Skeletal muscle cell (primary cell): ENCODE measurements at regions not wholly inside any gene's neighbourhood (a gene's known extent, or its start where the extent isn't known, plus 50 kb on each side); places are given as distances from the start of the nearest gene placed in this dataset.

Experiments
- DNase-seq: peaks from one replicate; pipeline ENCODE4 v3.0.0-alpha.2; 2010; ENCODE audit warnings: low read depth
- H3K4me3 ChIP-seq: 2 replicates; pipeline ENCODE4 v1.5.1; 2011; ENCODE audit warnings: low read depth, mild to moderate bottlenecking, control low read depth, low read length, moderate library complexity

DNA sequence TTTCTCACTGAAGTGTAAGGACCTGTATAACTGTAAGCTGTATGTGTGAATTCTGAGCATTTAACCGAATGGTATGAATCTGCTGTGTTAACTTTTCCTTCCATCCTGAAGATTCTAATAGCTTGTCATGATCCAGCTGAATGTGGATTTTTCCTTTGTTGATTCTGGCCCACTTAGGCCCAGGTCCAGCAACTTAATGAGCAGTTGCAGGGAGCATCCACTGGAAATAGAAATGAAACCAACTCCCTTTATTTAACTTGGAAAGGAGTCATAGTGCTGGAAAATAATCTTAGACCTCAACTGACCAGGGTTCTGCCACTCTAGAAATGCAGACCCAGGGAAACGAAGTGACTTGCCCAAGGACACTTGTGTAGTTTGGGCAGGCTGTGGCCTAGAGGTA, 142.3 kb upstream of the MTNR1B start:
- DNase-seq, result no peak
- no peak overlapping the region for H3K4me3 ChIP-seq

GRCh38 chr11:92828556-92828955, 140.9 kb upstream of the MTNR1B start:
- H3K4me3 ChIP-seq, result no peak overlapping the region
- DNase-seq, result no peak

GRCh38 chr11:92829121-92829520, 140.3 kb upstream of the MTNR1B start:
- no peak overlapping the region for H3K4me3 ChIP-seq
- DNase-seq, result no peak

- DNase-seq, result no peak
- no peak overlapping the region for H3K4me3 ChIP-seq
These were observed 139.8 kb upstream of the MTNR1B start for GRCh38 chr11:92829671-92830070.

- DNase-seq, result no peak
These were observed 138.9 kb upstream of the MTNR1B start for GRCh38 chr11:92830377-92831155.

DNA sequence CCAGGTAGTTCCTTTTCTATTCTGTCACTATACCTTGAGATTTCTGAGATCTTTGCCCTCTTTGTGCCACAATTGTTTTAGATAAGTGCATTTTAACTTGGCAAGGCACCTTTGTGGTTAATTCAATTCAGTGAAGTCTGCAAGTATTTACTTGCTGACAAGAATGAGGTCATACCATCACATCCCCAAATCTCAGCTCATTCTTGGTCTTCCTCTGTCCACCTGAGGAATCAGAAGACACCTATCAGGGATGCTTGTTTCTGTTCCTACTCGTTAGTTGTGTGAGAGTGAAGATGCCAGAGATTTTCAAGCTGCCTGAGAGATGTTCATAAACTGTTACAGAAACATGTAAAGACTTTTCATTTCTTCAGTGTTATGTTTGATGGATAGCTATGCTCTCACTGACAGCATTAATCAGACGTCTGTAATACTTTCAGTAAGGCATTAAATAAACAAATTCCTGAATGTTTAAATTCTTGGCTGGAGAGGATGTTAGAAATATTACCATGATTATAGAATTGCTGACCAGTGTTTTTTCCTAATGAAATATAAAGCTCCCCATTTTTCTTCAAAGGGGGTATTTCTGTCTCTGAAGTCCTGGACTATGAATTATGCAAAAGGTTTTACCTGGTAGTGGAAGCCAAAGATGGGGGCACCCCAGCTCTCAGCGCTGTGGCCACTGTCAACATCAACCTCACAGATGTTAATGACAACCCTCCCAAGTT, 135.0 kb upstream of the MTNR1B start:
- H3K4me3 ChIP-seq, result no peak overlapping the region
- no peak for DNase-seq

More at GRCh38 chr11:92830377-92831155, 138.9 kb upstream of the MTNR1B start:
- H3K4me3 ChIP-seq, result no peak overlapping the region

DNA sequence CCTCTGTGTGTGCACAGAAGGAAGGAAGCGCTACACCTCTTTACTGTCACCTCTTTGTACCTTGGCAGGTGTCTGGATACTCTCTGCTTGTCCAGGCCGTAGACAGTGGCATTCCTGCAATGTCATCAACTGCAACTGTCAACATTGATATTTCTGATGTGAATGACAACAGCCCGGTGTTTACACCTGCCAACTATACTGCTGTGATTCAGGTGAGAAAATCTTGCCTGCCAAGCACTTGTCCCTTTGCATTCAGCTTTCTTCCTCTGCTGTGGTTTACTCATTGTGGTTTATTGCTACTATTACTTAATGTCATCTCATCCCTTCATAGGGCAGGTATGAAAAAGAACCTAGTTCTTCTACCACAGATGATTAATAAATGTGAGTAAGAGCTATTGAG, 131.9 kb upstream of the MTNR1B start:
- no peak for DNase-seq
- H3K4me3 ChIP-seq, result no peak overlapping the region

DNA sequence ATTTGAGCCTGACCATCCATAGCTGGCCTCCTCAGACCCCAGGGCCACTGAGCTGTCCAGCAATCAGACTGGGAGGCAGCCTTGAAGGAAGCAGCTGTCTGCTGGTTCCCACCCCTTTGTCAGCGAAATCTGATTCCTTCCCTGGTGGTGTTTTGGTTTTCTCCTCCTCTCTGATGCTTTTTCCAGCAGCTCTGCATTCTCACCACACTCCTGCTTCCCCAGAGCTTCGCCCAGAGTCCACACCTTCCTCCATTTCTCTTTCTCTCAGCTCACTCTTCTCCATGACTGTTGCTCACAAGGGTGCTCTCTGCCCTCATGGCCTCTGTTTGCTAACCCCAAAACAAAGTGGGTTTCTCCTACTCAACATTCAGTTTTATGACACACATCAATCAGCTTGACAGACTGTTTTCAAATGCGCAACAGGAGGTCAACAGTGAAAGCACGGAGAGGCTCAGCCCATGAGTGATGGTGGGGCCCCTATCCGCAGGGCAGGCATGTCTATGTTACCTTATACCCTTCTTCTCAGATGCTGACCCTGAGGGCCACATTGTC, 130.6 kb upstream of the MTNR1B start:
- no peak overlapping the region for H3K4me3 ChIP-seq
- DNase-seq, result no peak

GRCh38 chr11:92839450-92839849, 130.0 kb upstream of the MTNR1B start:
- no peak for DNase-seq
- no peak overlapping the region for H3K4me3 ChIP-seq

DNA sequence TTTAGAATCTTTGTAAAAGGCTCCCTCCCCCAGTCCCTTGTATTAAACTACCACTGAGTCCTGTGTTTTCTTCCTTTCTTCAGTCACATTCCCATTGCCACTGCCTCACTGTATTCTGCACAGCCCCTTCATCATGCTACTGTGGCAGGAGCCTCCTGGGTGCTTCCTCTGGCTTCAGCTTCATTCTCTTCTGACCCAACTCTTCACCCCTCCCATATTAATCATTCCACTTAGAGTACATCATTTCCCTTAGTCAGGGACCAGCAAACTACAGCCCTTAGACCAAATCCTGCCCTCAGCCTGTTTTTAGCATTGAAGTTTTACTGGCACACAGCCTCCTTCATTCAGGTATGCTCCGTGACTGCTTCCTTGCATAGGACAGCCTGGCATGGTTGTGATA, 127.7 kb upstream of the MTNR1B start:
- DNase-seq, result no peak
- H3K4me3 ChIP-seq, result no peak overlapping the region

GRCh38 chr11:92843455-92843854, 126.0 kb upstream of the MTNR1B start:
- DNase-seq, result no peak
- H3K4me3 ChIP-seq, result no peak overlapping the region

DNA sequence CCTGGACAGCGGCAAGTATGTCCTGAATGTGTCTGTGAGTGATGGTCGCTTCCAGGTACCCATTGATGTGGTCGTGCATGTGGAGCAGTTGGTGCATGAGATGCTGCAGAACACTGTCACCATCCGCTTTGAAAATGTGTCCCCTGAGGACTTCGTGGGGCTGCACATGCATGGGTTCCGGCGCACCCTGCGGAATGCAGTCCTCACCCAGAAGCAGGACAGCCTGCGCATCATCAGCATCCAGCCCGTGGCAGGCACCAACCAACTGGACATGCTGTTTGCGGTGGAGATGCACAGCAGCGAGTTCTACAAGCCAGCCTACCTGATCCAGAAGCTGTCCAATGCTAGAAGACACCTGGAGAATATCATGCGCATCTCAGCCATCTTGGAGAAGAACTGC, 125.3 kb upstream of the MTNR1B start:
- no peak overlapping the region for H3K4me3 ChIP-seq
- no peak for DNase-seq

DNA sequence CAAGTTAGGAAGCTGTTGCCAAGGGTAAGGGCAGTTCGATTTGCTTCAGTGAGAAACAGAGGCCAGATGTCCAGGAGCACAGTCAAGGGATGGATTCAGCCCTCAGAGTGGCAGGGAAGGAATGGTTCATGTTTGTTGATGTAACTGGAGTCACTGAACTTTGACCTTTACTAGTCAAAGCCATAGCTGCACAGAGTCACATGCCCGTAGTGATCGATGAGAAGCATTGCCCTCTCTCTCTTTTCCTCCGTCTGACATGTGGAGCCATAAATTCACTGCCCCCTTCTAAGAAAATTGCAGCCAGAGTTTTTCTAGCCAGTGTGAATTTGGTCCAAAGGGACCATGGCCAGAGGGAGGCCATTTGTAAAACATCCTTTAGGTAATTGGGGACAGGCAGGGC, 124.1 kb upstream of the MTNR1B start:
- DNase-seq, result no peak
- no peak overlapping the region for H3K4me3 ChIP-seq

DNA sequence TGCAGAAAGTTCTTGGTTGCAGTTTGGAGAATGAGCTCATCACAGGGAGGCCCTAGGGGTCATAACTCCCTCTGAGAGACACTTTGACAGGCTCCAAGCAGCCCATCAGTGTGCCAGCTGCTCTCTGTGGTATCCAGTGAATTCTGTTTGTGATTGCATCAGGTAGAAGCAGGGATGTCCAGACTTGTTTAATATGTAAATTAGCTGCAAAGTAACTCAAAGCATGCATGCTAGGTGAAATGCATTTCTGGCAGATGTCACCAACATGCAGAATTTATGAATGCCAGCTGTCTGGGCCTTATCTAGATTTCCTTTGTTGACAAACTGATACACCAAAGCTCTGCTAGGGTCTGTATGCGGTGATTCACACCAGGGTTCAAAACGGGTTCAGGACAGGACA, 123.6 kb upstream of the MTNR1B start:
- DNase-seq, result no peak
- no peak overlapping the region for H3K4me3 ChIP-seq

GRCh38 chr11:92846491-92847125, 122.8 kb upstream of the MTNR1B start:
- no peak for DNase-seq
- H3K4me3 ChIP-seq, result no peak overlapping the region

- no peak overlapping the region for H3K4me3 ChIP-seq
- no peak for DNase-seq
These were observed 120.9 kb upstream of the MTNR1B start for GRCh38 chr11:92848578-92848977.

- no peak for DNase-seq
- H3K4me3 ChIP-seq, result no peak overlapping the region
These were observed 119.1 kb upstream of the MTNR1B start for GRCh38 chr11:92850296-92850826.

- no peak overlapping the region for H3K4me3 ChIP-seq
These were observed 117.2 kb upstream of the MTNR1B start for GRCh38 chr11:92852229-92852628.

GRCh38 chr11:92852946-92853345, 116.5 kb upstream of the MTNR1B start:
- no peak overlapping the region for H3K4me3 ChIP-seq
- no peak for DNase-seq

More at GRCh38 chr11:92852229-92852628, 117.2 kb upstream of the MTNR1B start:
- DNase-seq, result no peak

DNA sequence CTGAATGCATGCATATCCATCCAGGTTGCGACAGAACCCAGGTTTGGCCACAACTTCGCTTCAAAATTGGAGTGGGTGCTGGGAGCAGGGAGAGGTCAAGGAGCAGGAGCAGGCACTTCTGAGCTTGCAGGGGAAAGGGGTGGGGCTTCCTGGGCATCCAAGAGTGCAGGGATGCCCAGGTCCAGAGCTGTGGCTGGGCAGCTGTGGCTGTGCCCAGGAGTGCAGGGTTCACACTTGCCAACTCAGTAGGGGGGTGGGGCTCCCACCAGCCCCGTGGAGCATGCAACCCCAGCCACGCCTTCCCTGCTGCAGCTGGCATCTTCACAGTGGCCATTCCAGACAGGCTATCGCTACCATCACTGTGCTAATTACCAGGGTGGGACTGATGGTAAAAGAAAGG, 115.3 kb upstream of the MTNR1B start:
- no peak overlapping the region for H3K4me3 ChIP-seq
- no peak for DNase-seq
